GM12891 (cell line): ENCODE measurements at regions not wholly inside any gene's neighbourhood (a gene's known extent, or its start where the extent isn't known, plus 50 kb on each side); places are given as distances from the start of the nearest gene placed in this dataset.

Experiments
- POLR2A ChIP-seq: IDR thresholded peaks from 2 replicates; pipeline ENCODE4 v1.6.1; 2011; ENCODE audit warnings: low read depth, low read length, control low read depth
- POLR2AphosphoS5 ChIP-seq: IDR thresholded peaks from 2 replicates; pipeline ENCODE4 v1.6.1; 2011; ENCODE audit warnings: low read depth, low read length, control low read depth
- POU2F2 ChIP-seq: IDR thresholded peaks from 2 replicates; pipeline ENCODE4 v1.6.1; 2011; ENCODE audit warnings: low read depth, mild to moderate bottlenecking, control low read depth, low read length, moderate library complexity
- TAF1 ChIP-seq: IDR thresholded peaks from 2 replicates; pipeline ENCODE4 v1.6.1; 2011; ENCODE audit warnings: low read depth, low read length, control low read depth

DNA sequence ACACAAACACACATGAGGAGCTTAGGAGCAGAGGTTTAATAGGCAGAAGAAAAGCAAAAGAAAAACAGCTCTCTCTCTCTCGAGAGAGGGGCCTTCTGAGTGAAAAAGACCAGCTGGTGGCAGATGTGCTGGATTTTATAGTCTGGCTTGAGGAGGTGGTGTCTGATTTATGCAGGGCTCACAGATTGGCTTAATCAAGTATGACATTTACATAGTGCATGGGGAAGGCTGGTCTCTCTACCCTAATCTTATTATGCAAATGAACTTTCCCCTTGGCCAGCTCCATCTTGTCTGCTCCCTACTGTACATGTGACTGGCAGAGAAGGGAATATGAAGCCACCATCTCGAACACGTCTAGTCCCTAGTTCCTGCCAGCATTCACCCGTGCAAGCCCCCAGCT lies 219.5 kb upstream of the ZNF804B start:
- TF ChIP-seq POU2F2 (no peak), TAF1 (no peak), POLR2AphosphoS5 (no peak), POLR2A (no peak)
